ENCODE measurements at regions not wholly inside any gene's neighbourhood (a gene's known extent, or its start where the extent isn't known, plus 50 kb on each side); places are given as distances from the start of the nearest gene placed in this dataset.

GRCh38 chr5:167877114-167877722, 414.2 kb upstream of the WWC1 start:
- no peak for DNase-seq (ENCODE audit: low read depth)
- TF ChIP-seq, protein P1, sequence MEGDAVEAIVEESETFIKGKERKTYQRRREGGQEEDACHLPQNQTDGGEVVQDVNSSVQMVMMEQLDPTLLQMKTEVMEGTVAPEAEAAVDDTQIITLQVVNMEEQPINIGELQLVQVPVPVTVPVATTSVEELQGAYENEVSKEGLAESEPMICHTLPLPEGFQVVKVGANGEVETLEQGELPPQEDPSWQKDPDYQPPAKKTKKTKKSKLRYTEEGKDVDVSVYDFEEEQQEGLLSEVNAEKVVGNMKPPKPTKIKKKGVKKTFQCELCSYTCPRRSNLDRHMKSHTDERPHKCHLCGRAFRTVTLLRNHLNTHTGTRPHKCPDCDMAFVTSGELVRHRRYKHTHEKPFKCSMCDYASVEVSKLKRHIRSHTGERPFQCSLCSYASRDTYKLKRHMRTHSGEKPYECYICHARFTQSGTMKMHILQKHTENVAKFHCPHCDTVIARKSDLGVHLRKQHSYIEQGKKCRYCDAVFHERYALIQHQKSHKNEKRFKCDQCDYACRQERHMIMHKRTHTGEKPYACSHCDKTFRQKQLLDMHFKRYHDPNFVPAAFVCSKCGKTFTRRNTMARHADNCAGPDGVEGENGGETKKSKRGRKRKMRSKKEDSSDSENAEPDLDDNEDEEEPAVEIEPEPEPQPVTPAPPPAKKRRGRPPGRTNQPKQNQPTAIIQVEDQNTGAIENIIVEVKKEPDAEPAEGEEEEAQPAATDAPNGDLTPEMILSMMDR (IDR thresholded peaks at IDR 0.05; ENCODE audit: control insufficient read depth, extremely low read depth, insufficient read depth): no peak
- no peak overlapping the region for H3K4me3 ChIP-seq (ENCODE audit: low read depth, low read length)

DNA sequence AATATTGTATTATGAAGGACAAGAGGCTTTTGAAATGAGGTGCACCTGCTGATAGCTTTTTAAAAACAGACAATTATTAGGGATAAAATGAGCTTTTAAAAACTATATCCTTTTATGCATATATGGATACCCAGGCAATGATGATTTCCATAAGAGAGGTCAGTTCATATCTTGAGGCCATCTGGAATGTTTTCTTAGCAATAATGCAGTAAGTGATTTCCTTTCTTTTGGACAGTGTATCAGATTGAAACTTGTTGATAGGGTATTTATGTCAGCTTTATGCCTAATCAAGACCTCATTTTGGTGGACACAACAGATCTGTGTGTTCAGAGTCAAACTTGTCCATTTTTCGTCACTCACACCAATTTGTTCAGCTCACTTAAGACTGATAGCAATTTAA, 413.5 kb upstream of the WWC1 start:
- TF ChIP-seq, protein P1 (IDR thresholded peaks at IDR 0.05; ENCODE audit: control insufficient read depth, extremely low read depth, insufficient read depth): no peak
- no peak overlapping the region for H3K4me3 ChIP-seq (ENCODE audit: low read depth, low read length)
- no peak for DNase-seq (ENCODE audit: low read depth)

GRCh38 chr5:167880420-167880819, 411.0 kb upstream of the WWC1 start:
- H3K4me3 ChIP-seq (ENCODE audit: low read depth, low read length): no peak overlapping the region
- TF ChIP-seq, protein P1 (IDR thresholded peaks at IDR 0.05; ENCODE audit: control insufficient read depth, extremely low read depth, insufficient read depth): no peak
- DNase-seq (ENCODE audit: low read depth): no peak

GRCh38 chr5:167881041-167881440, 410.4 kb upstream of the WWC1 start:
- H3K4me3 ChIP-seq (ENCODE audit: low read depth, low read length): no peak overlapping the region
- TF ChIP-seq, protein P1 (IDR thresholded peaks at IDR 0.05; ENCODE audit: control insufficient read depth, extremely low read depth, insufficient read depth): no peak
- DNase-seq (ENCODE audit: low read depth): no peak

- H3K4me3 ChIP-seq (ENCODE audit: low read depth, low read length): no peak overlapping the region
- no peak for DNase-seq (ENCODE audit: low read depth)
- TF ChIP-seq, protein P1 (IDR thresholded peaks at IDR 0.05; ENCODE audit: control insufficient read depth, extremely low read depth, insufficient read depth): no peak
Measured at GRCh38 chr5:167886196-167886595, 405.2 kb upstream of the WWC1 start.

DNA sequence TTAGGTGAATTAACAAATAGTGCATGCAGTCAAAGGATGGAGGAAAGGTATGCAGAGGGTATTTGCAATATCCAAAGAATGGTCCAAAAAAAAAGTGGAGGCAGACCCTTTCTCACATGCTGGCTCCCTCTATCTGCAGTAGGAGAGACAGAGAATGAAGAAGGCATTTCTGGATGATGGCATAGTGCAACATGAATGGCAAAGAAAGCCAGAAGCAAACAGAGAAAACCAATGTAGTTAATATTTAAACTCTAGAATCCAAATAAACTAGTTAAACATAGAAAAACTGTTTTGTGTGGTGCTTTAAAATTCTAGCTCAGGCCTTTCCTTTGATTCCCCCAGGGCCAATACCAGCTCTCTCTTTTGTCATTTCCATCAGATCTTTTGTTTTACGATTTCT, 403.1 kb upstream of the WWC1 start:
- TF ChIP-seq, protein P1 (IDR thresholded peaks at IDR 0.05; ENCODE audit: control insufficient read depth, extremely low read depth, insufficient read depth): no peak
- H3K4me3 ChIP-seq (ENCODE audit: low read depth, low read length): no peak overlapping the region
- no peak for DNase-seq (ENCODE audit: low read depth)

- no peak overlapping the region for H3K4me3 ChIP-seq (ENCODE audit: low read depth, low read length)
- no peak for DNase-seq (ENCODE audit: low read depth)
- TF ChIP-seq, protein P1 (IDR thresholded peaks at IDR 0.05; ENCODE audit: control insufficient read depth, extremely low read depth, insufficient read depth): no peak
Measured at GRCh38 chr5:167889276-167889675, 402.2 kb upstream of the WWC1 start.

Data from LNCaP clone FGC (cell line).